GM21390 (cell line): ENCODE measurements at regions not wholly inside any gene's neighbourhood (a gene's known extent, or its start where the extent isn't known, plus 50 kb on each side); places are given as distances from the start of the nearest gene placed in this dataset.
"Not testable (repeated sequence)": the region's sequence is repeated elsewhere in the genome, so short reads cannot be mapped to it uniquely, and the experiment has no call there.

Experiments used
- ATAC-seq: cut with Tn5 transposase; IDR thresholded peaks from one replicate; pipeline ENCODE4 v1.9.1; 2021; ENCODE audit not compliant: unreplicated experiment

- no peak for ATAC-seq
Observed at GRCh38 chr4:111020961-111021360, 398.1 kb upstream of the PITX2 start.

DNA sequence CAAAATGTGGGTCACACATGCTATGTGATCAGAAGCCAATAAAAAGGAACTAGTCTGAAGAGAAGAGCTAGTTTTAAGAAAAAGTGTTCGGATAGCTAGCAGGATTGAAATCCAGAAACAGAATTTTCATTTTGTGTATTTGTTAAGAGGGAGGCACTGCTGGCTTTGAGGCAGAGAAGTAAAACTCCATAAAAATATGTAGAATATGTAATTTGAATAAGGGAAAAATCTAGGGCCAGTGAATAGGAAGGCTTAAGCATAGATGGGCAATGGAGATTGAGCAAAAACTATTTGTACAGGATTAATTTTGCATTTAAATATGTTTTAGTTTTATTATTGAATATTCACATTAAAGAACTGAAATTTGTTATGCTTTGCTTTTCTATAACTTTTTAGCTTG, 399.9 kb upstream of the PITX2 start:
- no peak for ATAC-seq

- no peak for ATAC-seq
Observed at GRCh38 chr4:111027526-111027925, 404.6 kb upstream of the PITX2 start.

DNA sequence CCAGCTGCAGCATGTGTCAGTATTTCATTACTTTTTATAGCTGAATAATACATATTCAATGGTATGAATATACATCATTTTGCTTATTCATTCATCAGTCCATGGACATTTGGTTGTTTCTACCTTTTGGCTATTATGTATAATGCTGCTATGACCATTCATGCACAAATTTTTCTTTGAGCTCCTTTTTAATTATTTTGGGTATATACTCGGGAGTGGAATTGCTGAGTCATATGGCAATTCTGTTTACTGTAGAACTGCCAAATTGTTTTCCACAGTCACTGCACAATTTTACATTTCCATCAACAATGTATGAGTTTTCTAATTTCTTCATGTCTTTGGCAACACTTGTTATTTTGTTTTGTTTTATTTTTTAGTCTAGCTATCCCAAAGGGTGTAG, 405.9 kb upstream of the PITX2 start:
- no peak for ATAC-seq

DNA sequence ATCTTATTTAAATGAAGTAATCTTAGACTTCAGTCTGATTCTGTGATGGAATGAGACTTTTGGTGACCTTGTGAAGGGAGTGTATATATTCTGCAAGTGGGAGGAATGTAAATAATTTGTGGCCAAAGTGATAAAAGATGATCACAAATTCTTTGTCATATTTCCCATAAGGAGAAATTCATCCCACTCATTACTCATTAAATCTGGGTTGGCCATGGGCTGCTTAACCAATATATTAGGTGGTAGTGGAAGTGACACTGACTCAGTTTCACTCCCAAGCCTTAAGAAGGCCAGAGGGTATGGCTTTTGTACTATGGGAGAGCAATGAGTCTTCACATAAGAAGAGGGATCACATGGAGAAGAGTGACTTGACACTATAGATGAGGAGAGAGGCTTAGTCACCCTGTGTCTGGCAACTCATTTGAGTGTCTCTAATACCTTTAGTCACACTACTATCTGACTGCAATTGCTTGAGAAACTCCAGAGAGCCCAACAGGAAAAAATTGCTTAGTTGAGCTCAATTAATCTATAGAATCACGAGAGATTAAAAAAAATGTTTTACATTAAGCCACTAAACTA, 408.2 kb upstream of the PITX2 start:
- ATAC-seq: no peak

DNA sequence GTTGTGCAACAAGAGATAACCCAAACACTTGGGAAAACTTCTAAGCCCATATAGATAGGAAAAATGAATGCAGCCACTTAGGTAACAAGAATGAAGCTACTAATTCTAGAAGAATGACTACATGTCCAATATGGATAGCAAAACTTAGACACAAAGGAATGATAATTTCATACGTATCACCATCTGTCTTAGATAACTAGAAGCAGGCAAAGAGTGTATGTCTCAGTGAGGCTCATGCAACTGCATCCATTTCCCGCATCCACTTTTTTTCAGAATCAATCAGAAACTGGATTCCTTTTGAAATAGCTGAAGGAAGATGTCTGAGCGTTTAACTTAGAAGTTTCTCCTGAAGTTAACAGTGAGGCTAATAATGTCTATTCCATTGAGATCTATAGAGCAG, 408.7 kb upstream of the PITX2 start:
- no peak for ATAC-seq

DNA sequence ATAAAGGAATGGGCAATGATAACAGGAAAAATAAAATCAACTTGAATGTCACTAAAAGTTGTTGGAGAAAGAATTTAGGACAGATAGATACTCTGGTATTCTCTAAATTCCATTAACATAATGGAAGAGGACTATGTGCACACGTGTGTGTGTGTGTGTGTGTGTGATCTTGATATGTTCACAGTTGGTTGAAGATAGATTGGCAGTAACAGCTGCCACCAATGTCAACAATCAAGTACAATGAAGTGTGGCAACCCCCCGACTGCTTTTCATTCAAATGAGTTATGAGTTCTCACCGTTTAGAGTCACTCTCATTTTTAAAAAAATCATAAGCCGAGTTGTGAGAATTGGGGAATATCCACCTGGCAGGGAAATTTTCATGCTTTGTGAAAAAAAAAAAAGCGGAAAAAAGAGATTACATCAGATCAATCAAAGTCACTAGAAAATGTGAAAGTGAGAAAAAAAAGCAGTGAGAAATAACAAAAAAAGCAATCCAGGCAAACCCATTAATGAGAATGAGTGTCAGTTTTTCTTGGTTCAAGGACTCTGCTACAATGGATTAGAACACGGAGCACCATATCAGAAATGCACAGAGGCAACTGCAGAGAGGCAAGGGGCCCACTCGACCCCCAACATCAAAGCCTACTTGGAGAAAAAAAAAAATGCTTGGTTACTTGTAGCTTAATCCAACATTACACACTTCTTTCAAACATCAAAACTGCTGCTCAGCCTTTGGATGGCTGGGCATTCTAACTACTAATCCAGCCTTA, 414.9 kb upstream of the PITX2 start:
- no peak for ATAC-seq

- ATAC-seq: no peak
Observed at GRCh38 chr4:111040904-111041303, 418.0 kb upstream of the PITX2 start.

DNA sequence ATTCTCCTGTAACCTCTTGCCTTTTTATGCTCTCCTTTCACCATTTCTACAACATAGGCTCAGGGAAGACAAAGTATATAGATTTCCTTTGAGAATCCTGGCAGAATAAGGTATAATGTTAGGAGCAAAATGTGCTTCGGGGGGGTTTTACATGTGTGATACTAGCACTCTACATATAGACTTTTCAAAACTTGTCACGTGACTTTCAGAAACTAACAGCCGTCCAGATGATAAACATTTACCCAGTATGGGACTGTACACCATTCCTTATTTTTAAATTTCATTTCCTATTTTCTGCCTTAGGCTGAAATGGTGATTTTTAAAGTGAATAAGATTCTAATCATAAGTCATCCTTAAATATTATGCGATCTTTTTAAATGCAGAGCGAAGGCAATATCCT, 420.4 kb upstream of the PITX2 start:
- ATAC-seq: no peak

DNA sequence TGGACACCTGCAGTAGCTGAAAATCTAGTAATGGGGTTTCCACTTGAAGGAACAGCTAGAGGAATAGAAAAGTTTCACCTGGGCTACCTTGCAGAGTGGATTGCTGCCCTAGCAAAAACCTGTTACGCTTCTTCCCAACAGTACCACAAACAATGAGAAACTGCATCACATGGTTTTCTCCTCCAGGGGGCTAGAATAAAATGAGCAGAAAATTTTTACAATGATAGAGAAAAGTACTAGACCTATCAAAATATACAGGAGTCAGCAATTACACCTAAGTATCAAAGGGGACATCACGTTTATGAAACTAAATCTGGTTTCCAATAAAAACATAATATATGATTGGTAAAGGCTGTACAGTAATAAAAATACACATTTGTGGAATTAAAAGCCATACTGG, 423.1 kb upstream of the PITX2 start:
- ATAC-seq: no peak

DNA sequence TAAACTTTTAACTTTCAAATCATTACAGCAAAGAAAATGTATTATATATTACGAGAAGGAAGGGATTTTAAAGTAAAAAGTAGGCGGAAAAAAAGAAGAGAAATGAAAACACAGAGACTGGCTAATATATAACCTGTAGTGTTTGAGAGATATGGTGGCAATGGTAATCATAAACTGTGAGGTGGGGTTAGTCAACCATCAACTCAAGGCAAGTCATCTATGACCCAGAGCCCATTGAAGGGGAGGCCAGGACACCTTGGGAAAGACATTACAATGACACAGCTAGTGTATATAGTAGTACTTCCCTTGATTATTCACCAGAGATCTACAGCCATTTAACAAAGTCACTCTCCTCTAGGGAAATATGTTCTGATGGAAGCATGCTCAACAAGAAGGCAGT, 423.9 kb upstream of the PITX2 start:
- ATAC-seq: no peak

- no peak for ATAC-seq
Observed at GRCh38 chr4:111048316-111048715, 425.4 kb upstream of the PITX2 start.

DNA sequence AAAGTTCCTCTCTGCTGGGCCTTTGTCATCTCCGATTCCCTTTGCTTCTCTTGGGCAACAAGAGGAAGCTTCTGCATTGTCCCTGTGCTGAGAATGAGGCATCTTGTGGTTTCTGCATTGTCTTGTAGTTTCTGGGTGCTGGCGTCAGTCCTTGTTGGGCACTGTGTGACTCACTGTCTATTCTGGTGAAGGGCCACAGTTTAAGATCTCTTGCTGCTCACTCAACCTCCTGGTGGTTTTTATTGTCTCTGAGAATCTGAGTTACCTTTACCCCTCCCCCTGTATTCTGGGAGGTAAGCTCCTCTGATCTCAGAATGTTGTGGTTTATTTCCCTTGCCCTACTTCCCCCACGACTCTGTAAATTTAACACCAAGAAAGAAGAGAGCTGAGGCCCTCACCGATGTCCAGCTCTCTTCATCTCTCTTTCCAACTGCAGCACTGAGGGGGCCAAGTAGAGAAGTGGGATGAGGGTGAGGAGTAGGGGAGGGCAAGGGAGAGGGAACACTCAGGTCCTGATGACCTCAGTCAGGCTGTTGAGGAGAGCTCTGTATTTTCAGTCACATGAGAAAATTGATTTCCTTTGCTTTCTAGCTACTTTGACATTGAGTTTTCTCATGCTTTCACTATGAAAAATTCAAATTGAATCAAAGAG, 441.6 kb upstream of the PITX2 start:
- ATAC-seq: no peak

DNA sequence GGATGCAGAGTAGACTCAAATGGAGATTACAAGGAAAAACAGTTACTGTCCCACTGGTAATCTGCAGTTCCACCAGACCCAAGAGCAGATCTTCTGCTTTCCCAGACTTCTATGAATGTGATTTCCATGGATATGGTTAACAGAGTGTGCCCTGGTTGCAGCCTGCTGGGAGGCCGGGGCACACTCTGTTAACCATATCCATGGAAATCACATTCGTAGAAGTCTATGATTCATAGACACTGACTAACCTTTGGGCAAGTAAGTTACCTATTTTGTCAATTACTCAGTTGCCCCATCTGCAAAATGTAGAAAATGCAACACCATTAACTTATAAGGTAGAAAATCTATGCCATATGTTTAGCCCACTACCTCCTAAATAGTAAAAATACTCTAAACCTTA, 443.1 kb upstream of the PITX2 start:
- no peak for ATAC-seq

DNA sequence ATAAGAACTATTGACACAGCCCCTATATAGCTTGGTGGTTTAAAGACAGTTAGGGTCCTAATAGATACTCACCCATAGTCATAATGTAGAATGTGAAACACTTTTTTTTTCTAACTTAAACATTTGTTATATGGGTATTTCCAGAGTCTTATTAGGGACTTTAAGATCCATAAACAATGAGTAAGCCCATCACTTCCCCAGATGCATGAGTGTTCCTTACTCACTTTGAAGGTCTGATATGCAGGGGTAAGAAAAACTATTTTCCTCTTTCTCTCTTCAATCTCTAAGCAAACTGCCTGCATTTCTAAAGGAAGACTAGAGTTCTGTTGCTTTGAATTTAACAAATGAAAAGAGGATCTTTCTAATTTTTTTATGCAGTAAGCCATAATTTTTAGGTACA, 443.6 kb upstream of the PITX2 start:
- no peak for ATAC-seq

- no peak for ATAC-seq
Observed at GRCh38 chr4:111066887-111067286, 444.0 kb upstream of the PITX2 start.

- ATAC-seq: no peak
Observed at GRCh38 chr4:111068883-111069282, 446.0 kb upstream of the PITX2 start.

- no peak for ATAC-seq
Observed at GRCh38 chr4:111070390-111070789, 447.5 kb upstream of the PITX2 start.

GRCh38 chr4:111074523-111075114, 451.7 kb upstream of the PITX2 start:
- no peak for ATAC-seq

DNA sequence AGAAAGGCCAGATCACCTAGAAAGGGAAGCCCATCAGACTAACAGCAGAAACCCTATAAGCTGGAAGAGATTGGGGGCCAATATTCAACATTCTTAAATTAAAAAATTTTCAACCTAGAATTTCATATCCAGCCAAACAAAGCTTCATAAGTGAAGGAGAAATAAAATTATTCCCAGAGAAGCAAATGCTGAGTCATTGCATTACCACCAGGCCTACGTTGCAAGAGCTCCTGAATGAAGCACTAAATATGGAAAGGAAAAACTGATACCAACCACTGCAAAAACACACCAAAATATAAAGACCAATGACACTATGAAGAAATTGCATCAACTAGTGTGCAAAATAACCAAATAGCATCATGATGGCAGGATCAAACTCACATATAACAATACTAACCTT, 453.4 kb upstream of the PITX2 start:
- not testable (repeated sequence) for ATAC-seq

GRCh38 chr4:111108153-111108552, 485.3 kb upstream of the PITX2 start:
- no peak for ATAC-seq

- ATAC-seq: no peak
Observed at GRCh38 chr4:111113591-111113990, 490.7 kb upstream of the PITX2 start.
